HFF-Myc (cell line): ENCODE measurements at regions not wholly inside any gene's neighbourhood (a gene's known extent, or its start where the extent isn't known, plus 50 kb on each side); places are given as distances from the start of the nearest gene placed in this dataset.

Source experiments
- DNase-seq: peaks from one replicate; pipeline ENCODE4 v3.0.0-alpha.2; 2011; ENCODE audit warnings: low read depth; ENCODE audit errors: extremely low read depth
- H3K4me3 ChIP-seq: replicated peaks from 2 replicates; pipeline ENCODE4 v1.5.1; 2011; ENCODE audit warnings: low read depth, mild to moderate bottlenecking, control low read depth, low read length
- TF ChIP-seq, protein P1 (sequence below): IDR thresholded peaks from 2 replicates; pipeline ENCODE4 v1.5.1; 2012; ENCODE audit warnings: mild to moderate bottlenecking, low read depth, low read length, control low read depth; ENCODE audit errors: missing control alignments

DNA sequence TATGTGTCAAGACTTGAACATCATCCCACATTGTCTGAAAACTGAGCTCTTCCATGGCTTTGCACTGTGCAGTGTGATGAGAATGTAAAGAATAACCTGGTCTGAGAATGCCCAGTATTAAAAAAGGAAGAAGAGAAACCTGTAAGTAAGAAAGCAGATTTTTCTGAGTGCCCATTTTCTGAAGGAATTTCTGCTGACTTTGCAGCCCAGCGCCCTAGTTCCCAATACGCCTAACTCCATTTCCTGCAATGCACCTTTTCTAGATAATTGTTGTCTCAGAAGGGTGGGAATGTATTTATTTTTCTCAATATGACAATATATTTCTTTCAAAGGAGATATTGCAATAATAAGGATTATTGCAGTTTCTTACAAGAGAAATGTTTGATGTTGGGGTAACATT lies 231.5 kb downstream of the HAO1 start:
- H3K4me3 ChIP-seq = no peak overlapping the region
- TF ChIP-seq, protein P1, sequence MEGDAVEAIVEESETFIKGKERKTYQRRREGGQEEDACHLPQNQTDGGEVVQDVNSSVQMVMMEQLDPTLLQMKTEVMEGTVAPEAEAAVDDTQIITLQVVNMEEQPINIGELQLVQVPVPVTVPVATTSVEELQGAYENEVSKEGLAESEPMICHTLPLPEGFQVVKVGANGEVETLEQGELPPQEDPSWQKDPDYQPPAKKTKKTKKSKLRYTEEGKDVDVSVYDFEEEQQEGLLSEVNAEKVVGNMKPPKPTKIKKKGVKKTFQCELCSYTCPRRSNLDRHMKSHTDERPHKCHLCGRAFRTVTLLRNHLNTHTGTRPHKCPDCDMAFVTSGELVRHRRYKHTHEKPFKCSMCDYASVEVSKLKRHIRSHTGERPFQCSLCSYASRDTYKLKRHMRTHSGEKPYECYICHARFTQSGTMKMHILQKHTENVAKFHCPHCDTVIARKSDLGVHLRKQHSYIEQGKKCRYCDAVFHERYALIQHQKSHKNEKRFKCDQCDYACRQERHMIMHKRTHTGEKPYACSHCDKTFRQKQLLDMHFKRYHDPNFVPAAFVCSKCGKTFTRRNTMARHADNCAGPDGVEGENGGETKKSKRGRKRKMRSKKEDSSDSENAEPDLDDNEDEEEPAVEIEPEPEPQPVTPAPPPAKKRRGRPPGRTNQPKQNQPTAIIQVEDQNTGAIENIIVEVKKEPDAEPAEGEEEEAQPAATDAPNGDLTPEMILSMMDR = no peak
- DNase-seq = no peak

DNA sequence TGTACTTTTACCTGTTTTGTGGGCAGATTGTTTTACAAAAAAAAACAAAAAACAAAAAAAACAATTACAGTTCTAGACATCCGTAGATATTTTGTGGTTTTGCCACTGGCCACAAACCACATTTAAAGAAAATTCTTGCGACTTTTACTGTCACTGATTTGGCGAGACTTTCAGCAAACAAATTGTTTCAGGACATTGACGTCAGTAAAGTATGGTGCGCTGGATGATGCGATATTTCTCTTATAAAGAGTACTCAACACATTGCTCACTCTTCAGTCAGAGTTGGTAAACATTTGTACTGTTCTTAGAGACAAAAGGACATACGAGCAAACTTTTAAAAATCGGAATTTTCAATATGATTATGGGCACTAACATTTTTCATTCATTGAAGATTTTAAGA lies 229.8 kb downstream of the HAO1 start:
- TF ChIP-seq, protein P1 = no peak
- DNase-seq = no peak
- H3K4me3 ChIP-seq = no peak overlapping the region

DNA sequence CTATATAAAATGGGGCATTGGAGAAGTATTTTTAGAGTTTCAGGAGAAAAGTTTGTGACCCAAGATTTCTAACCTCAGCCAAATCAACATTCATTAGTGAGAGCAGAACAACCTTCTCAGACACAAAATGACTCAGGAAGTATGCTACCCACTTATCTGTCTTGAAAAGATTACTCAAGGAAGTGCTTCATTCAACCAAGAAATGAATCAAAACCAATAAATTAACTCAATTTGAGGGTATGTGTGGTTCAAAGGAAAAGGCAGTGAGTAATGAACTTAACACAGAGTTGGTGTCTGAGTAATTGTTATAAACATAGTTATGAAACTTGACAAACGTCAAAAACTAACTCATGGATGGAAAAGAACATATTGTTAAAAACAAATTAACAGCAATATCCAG lies 227.6 kb downstream of the HAO1 start:
- no peak overlapping the region for H3K4me3 ChIP-seq
- TF ChIP-seq, protein P1 = no peak
- DNase-seq = no peak

DNA sequence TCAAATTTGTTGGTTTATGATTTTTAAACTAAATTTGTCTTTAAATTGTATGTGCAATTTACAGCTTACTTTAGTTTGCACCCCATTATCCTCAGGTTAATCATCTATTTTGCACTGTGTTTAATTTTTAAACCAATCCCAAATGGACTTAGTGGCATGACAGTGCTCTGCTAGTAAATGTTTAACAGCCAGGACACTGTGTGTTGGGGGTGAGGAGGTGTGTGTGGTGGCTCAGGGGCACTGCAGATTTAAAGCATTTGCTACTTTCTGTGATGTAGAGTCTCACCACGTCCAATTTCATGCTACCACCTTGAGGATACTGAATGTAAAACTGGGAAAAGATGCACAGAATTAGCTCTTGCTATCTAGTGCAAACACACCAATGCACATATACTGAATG lies 225.7 kb downstream of the HAO1 start:
- DNase-seq = no peak
- H3K4me3 ChIP-seq = no peak overlapping the region
- TF ChIP-seq, protein P1 = no peak

DNA sequence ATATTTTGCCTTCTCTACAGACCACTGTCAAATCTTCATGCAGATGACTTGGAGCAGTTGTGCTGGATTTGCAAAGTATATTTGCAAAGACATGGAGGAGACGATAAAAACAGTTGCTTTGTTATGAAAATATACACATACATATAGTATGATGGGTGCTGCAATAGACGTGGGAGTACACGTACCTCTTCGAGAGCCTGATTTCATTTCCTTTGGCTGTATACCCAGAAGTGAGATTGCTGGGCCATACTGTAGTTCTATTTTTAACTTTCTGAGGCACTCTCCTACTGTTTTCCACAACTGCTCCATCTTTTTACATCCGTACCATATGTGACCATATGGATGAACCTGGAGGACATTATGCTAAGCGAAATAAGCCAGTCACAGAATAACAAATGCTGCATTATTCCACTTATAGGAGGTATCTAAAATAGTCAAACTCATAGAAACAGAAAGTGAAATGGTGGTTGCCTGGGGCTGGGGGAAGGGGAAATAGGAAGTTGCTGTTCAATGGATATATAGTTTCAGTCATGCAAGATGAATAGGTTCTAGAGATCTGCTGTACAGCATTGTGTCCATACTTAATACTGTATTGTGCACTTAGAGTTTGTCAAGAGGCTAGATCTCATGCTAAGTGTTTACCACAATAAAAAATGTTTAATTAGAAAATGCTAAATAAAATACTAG lies 223.8 kb downstream of the HAO1 start:
- TF ChIP-seq, protein P1 = no peak
- DNase-seq = no peak
- H3K4me3 ChIP-seq = no peak overlapping the region

DNA sequence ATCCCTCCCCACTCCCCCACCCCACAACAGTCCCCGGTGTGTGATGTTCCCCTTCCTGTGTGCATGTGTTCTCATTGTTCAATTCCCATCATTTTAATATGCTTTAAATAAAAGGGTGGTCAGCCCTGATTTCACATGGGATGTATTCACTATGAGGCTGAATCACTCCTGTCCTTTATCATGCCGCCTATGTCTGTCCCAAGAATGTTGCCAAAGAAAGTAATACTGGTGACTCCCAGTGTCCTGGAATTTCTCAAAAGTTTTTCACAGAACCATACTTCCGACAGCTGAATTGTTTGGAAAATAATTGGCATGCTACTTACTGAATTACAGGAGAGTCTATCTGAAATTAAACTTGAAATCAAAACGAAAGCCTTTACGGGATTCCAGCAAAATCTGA lies 217.7 kb downstream of the HAO1 start:
- no peak overlapping the region for H3K4me3 ChIP-seq
- TF ChIP-seq, protein P1 = no peak
- no peak for DNase-seq

DNA sequence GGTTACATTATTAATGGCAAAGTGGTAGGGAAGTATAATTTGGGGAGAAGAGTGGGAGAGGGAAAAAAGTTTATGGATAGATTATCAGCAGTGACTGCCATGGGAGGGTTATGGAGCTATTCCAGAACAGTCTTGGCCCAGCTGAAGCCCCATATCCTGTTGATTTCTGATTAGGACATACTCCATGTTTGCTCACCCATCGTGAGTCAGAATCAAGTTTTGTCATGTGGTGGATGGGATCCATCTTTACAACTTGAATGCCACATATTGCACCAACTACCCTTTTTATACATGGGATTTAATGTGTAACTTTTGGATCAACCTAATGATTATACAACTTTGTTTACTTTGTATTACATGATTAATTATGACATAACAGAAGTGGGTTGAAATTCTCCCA lies 217.0 kb downstream of the HAO1 start:
- H3K4me3 ChIP-seq = no peak overlapping the region
- TF ChIP-seq, protein P1 = no peak
- DNase-seq = no peak
